ENCODE measurements at regions not wholly inside any gene's neighbourhood (a gene's known extent, or its start where the extent isn't known, plus 50 kb on each side); places are given as distances from the start of the nearest gene placed in this dataset.
"Not testable (repeated sequence)": the region's sequence is repeated elsewhere in the genome, so short reads cannot be mapped to it uniquely, and the experiment has no call there.

GRCh38 chr4:128452415-128452814 is 164.8 kb upstream of the PGRMC2 start:
- peak overlapping the region; percentile 66 for H3K27ac ChIP-seq (ENCODE audit: low read depth, low read length)
- peak overlapping the region in 1 of 3 donors; percentile 4 for H3K4me3 ChIP-seq (ENCODE audit: low read length in 3 of 3)
- no peaks in the 10 kb centered on the region for H3K36me3 ChIP-seq (ENCODE audit: control insufficient read depth in 3 of 3, insufficient read depth in 3 of 3, low read length in 3 of 3)
- H3K9me3 ChIP-seq (ENCODE audit: control insufficient read depth in 3 of 3, low read length in 3 of 3) = no peaks in the 10 kb centered on the region
- H3K9ac ChIP-seq (ENCODE audit: low read depth in 1 of 3, low read length in 3 of 3) = peak overlapping the region in 1 of 3 donors; percentile 16
- H3K27me3 ChIP-seq (ENCODE audit: control insufficient read depth in 3 of 3, insufficient read depth in 3 of 3, low read length in 3 of 3) = no peaks in the 10 kb centered on the region
- peaks cover 8 to 42% (median 18%) of the 10 kb centered on the region in 3 donors for H3K4me1 ChIP-seq (ENCODE audit: control insufficient read depth in 3 of 3, insufficient read depth in 3 of 3, low read length in 3 of 3)

DNA sequence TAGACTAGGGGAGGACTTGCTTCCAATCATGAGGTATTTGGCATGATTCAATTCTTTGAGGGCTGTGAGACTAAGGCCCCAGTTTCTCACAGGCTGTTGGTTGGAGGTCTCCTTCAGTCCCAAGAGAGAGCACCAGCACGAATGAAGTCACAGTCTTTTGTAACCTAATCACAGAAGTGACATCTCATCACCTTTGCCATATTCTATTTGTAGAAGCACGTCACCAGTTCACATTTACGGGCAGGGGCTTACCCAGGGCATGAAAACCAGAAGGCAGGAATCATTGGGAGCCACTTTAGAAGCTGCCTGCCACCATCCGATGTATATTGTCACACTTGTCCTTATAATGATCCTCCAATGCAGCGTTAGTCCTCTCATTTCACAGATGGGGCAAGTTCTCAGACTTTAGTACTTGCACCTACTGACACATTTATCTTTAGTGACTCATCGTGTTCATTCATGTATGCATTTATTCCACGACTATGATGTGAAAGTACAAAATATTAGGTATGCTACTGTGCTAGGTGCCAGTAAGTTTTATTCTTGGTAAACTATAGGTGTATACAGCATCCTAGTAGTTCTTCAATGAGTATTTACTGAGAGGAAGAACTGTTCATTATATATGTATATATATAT is 163.8 kb upstream of the PGRMC2 start:
- no peaks in the 10 kb centered on the region for H3K9me3 ChIP-seq (ENCODE audit: control insufficient read depth in 3 of 3, low read length in 3 of 3)
- peak overlapping the region in 1 of 3 donors; percentile 6 for H3K4me3 ChIP-seq (ENCODE audit: low read length in 3 of 3)
- no peaks in the 10 kb centered on the region for H3K36me3 ChIP-seq (ENCODE audit: control insufficient read depth in 3 of 3, insufficient read depth in 3 of 3, low read length in 3 of 3)
- H3K4me1 ChIP-seq (ENCODE audit: control insufficient read depth in 3 of 3, insufficient read depth in 3 of 3, low read length in 3 of 3) = peaks cover 8 to 37% (median 18%) of the 10 kb centered on the region in 3 donors
- no peaks in the 10 kb centered on the region for H3K27me3 ChIP-seq (ENCODE audit: control insufficient read depth in 3 of 3, insufficient read depth in 3 of 3, low read length in 3 of 3)
- H3K9ac ChIP-seq (ENCODE audit: low read depth in 1 of 3, low read length in 3 of 3) = no peak overlapping the region
- peak overlapping the region; percentile 71 for H3K27ac ChIP-seq (ENCODE audit: low read depth, low read length)

DNA sequence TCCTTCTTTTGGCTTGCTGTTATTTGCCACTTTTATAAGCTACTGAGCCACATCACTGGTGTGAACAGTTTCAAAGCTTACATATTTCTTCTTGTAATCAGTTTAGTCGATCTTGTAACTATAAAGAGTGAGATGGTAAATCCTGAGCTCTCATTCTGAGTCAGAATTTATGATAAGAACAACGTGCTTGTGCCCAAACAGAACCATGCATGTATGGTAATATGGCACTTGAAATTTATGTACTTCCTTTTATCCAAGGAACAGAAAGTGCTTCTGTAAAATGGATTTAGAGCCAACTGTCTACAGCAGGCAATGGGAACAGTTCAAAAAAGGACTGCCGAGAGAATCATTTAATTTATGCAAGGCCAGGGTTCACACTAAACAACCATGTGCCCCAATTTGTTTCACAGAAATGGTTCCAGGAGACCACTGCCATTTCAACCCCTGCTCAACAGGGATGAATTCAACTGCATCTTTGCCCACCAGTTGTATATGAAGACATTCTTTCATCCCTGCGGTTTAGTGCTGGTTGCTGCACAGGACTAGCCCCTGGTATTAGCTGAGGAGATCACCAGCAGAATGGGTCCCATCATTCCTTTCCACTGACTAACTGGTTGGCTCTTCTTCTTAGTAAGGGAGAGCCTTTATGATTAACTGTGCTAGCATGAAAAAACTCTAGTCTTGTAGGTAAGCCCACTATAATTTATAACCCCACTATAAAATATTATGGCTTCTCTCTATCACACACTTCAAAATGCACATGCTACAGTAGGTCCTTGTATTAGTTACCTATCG is 162.9 kb upstream of the PGRMC2 start:
- no peaks in the 10 kb centered on the region for H3K27me3 ChIP-seq (ENCODE audit: control insufficient read depth in 3 of 3, insufficient read depth in 3 of 3, low read length in 3 of 3)
- no peak overlapping the region for H3K9ac ChIP-seq (ENCODE audit: low read depth in 1 of 3, low read length in 3 of 3)
- peaks cover 8 to 29% (median 18%) of the 10 kb centered on the region in 3 donors for H3K4me1 ChIP-seq (ENCODE audit: control insufficient read depth in 3 of 3, insufficient read depth in 3 of 3, low read length in 3 of 3)
- H3K36me3 ChIP-seq (ENCODE audit: control insufficient read depth in 3 of 3, insufficient read depth in 3 of 3, low read length in 3 of 3) = no peaks in the 10 kb centered on the region
- no peak overlapping the region for H3K4me3 ChIP-seq (ENCODE audit: low read length in 3 of 3)
- no peaks in the 10 kb centered on the region for H3K9me3 ChIP-seq (ENCODE audit: control insufficient read depth in 3 of 3, low read length in 3 of 3)
- peak overlapping the region; percentile 71 for H3K27ac ChIP-seq (ENCODE audit: low read depth, low read length)

DNA sequence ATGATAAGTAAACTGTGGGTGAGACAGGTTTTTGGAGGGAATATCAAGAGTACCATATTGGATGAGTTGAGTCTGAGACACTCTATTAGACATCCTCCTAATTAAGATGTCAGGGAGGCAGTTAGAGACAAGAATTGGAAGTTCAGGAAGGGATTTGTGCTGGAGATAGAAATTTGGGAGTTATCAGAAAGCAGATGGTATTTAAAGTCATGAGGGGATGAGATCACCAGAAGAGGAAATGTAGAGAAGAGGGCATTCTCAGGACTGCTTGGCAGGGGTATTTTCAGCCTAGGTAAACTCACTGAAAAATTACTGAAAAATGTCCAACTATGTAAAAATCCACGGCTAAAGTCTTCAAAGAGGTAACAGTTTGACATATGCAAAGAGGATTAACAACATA is 161.6 kb upstream of the PGRMC2 start:
- H3K36me3 ChIP-seq (ENCODE audit: control insufficient read depth in 3 of 3, insufficient read depth in 3 of 3, low read length in 3 of 3) = no peaks in the 10 kb centered on the region
- peaks cover 3 to 22% (median 18%) of the 10 kb centered on the region in 3 donors for H3K4me1 ChIP-seq (ENCODE audit: control insufficient read depth in 3 of 3, insufficient read depth in 3 of 3, low read length in 3 of 3)
- H3K4me3 ChIP-seq (ENCODE audit: low read length in 3 of 3) = no peak overlapping the region

DNA sequence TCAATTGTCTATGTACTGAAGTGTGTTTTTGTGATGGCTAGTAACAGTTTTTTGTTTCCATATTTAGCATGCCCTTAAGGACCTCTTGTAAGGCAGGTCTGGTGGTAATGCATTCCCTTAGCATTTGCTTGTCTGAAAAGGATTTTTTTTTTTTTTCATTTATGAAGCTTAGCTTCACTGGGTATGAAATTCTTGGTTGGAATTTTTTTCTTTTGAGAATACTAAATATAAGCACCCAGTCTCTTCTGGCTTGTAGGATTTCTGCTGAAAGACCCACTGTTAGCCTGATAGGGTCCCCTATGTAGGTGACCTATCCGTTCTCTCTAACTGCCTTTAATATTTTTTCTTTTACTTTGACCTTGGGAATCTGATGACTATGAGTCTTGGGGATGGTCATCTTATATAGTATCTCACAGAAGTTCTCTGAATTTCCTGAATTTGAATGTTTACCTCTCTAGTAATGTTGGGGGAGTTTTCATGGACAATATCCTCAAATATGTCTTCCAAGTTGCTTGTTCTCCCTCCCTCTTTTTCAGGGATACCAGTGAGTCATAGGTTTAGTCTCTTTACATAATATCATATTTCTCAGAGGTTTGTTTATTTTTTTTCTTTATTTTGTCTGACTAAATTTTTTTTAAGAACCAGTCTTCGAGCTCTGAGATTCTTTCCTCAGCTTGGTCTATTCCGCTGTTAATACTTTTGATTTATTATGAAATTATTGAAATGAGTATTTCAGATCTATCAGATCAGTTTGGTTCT is 157.1 kb upstream of the PGRMC2 start:
- Histone ChIP-seq H3K9me3 (ENCODE audit: control insufficient read depth in 3 of 3, low read length in 3 of 3) (peaks cover 0 to 3% (median 3%) of the 10 kb centered on the region in 3 donors), H3K9ac (ENCODE audit: low read depth in 1 of 3, low read length in 3 of 3) (no peak overlapping the region), H3K27me3 (ENCODE audit: control insufficient read depth in 3 of 3, insufficient read depth in 3 of 3, low read length in 3 of 3) (no peaks in the 10 kb centered on the region), H3K36me3 (ENCODE audit: control insufficient read depth in 3 of 3, insufficient read depth in 3 of 3, low read length in 3 of 3) (no peaks in the 10 kb centered on the region), H3K4me1 (ENCODE audit: control insufficient read depth in 3 of 3, insufficient read depth in 3 of 3, low read length in 3 of 3) (no peaks in the 10 kb centered on the region), H3K4me3 (ENCODE audit: low read length in 3 of 3) (no peak overlapping the region), H3K27ac (ENCODE audit: low read depth, low read length) (no peak overlapping the region)

More for the DNA sequence above, 161.6 kb upstream of the PGRMC2 start:
- Histone ChIP-seq H3K9ac (ENCODE audit: low read depth in 1 of 3, low read length in 3 of 3) (no peak overlapping the region), H3K27me3 (ENCODE audit: control insufficient read depth in 3 of 3, insufficient read depth in 3 of 3, low read length in 3 of 3) (no peaks in the 10 kb centered on the region), H3K27ac (ENCODE audit: low read depth, low read length) (no peak overlapping the region), H3K9me3 (ENCODE audit: control insufficient read depth in 3 of 3, low read length in 3 of 3) (peaks cover 0 to 3% (median 3%) of the 10 kb centered on the region in 3 donors)

DNA sequence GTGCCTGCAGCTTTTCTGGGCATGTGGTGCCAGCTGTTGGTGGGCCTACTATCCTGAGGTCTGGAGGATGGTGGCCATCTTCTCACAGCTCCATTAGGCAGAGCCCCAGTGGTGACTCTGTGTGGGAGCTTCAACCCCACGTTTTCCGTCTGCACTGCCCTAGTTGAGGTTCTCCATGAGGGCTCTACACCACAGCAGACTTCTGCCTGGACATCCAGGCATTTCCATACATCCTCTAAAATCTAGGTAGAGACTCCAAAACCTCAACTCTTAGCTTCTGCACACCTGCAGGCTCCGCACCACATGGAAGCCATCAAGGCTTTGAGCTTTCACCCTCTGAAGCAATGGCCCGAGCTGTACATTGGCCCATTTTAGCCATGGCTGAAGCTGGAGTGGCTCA is 153.3 kb upstream of the PGRMC2 start:
- Histone ChIP-seq H3K4me3 (ENCODE audit: low read length in 3 of 3) (no peak overlapping the region), H3K27me3 (ENCODE audit: control insufficient read depth in 3 of 3, insufficient read depth in 3 of 3, low read length in 3 of 3) (no peaks in the 10 kb centered on the region), H3K27ac (ENCODE audit: low read depth, low read length) (no peak overlapping the region), H3K9me3 (ENCODE audit: control insufficient read depth in 3 of 3, low read length in 3 of 3) (peaks cover 0 to 3% (median 3%) of the 10 kb centered on the region in 3 donors), H3K4me1 (ENCODE audit: control insufficient read depth in 3 of 3, insufficient read depth in 3 of 3, low read length in 3 of 3) (no peaks in the 10 kb centered on the region), H3K36me3 (ENCODE audit: control insufficient read depth in 3 of 3, insufficient read depth in 3 of 3, low read length in 3 of 3) (no peaks in the 10 kb centered on the region), H3K9ac (ENCODE audit: low read depth in 1 of 3, low read length in 3 of 3) (no peak overlapping the region)

DNA sequence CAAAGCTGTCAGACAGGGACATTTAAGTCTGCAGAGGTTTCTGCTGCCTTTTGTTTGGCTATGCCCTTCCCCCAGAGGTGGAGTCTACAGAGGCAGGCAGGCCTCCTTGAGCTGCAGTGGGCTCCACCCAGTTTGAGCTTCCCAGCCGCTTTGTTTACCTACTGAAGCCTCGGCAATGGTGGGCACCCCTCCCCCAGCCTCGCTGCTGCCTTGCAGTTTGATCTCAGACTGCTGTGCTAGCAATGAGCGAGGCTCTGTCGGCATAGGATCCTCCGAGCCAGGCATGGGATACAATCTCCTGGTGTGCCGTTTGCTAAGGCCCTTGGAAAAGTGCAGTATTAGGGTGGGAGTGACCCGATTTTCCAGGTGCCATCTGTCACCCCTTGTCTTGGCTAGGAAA is 149.4 kb upstream of the PGRMC2 start:
- not testable (repeated sequence) for H3K36me3 ChIP-seq (ENCODE audit: control insufficient read depth in 3 of 3, insufficient read depth in 3 of 3, low read length in 3 of 3); H3K4me3 ChIP-seq (ENCODE audit: low read length in 3 of 3); H3K9ac ChIP-seq (ENCODE audit: low read depth in 1 of 3, low read length in 3 of 3); H3K27me3 ChIP-seq (ENCODE audit: control insufficient read depth in 3 of 3, insufficient read depth in 3 of 3, low read length in 3 of 3); H3K27ac ChIP-seq (ENCODE audit: low read depth, low read length); H3K4me1 ChIP-seq (ENCODE audit: control insufficient read depth in 3 of 3, insufficient read depth in 3 of 3, low read length in 3 of 3); H3K9me3 ChIP-seq (ENCODE audit: control insufficient read depth in 3 of 3, low read length in 3 of 3)

DNA sequence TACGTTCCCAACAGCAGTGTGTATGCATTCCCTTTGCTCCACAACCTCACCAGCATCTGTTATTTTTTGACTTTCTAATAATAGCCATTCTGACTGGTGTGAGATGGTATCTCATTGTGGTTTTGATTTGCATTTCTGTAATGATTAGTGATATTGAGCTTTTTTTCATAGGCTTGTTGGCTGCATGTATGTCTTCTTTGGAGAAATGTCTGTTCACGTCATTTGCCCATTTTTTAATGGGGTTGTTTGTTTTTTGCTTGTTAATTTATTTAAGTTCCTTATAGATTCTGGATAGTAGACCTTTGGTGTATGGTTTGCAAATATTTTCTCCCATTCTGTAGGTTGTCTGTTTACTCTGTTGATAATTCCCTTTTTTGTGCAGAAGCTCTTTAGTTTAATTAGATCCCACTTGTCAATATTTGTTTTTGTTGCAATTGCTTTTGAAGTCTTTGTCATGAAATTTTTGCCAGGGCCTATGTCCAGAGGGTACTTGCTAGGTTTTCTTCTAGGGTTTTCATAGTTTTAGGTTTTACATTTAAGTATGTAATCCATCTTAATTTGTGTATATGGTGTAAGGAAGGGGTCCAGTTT is 141.5 kb upstream of the PGRMC2 start:
- not testable (repeated sequence) for H3K27me3 ChIP-seq (ENCODE audit: control insufficient read depth in 3 of 3, insufficient read depth in 3 of 3, low read length in 3 of 3); H3K27ac ChIP-seq (ENCODE audit: low read depth, low read length); H3K9me3 ChIP-seq (ENCODE audit: control insufficient read depth in 3 of 3, low read length in 3 of 3); H3K36me3 ChIP-seq (ENCODE audit: control insufficient read depth in 3 of 3, insufficient read depth in 3 of 3, low read length in 3 of 3); H3K4me3 ChIP-seq (ENCODE audit: low read length in 3 of 3); H3K4me1 ChIP-seq (ENCODE audit: control insufficient read depth in 3 of 3, insufficient read depth in 3 of 3, low read length in 3 of 3); H3K9ac ChIP-seq (ENCODE audit: low read depth in 1 of 3, low read length in 3 of 3)

GRCh38 chr4:128428397-128428796 is 140.8 kb upstream of the PGRMC2 start:
- H3K9me3 ChIP-seq (ENCODE audit: control insufficient read depth in 3 of 3, low read length in 3 of 3) = no peaks in the 10 kb centered on the region
- peak overlapping the region; percentile 43 for H3K27ac ChIP-seq (ENCODE audit: low read depth, low read length)
- H3K4me1 ChIP-seq (ENCODE audit: control insufficient read depth in 3 of 3, insufficient read depth in 3 of 3, low read length in 3 of 3) = peaks cover 2 to 7% (median 4%) of the 10 kb centered on the region in 3 donors
- H3K27me3 ChIP-seq (ENCODE audit: control insufficient read depth in 3 of 3, insufficient read depth in 3 of 3, low read length in 3 of 3) = no peaks in the 10 kb centered on the region
- no peak overlapping the region for H3K4me3 ChIP-seq (ENCODE audit: low read length in 3 of 3)
- no peak overlapping the region for H3K9ac ChIP-seq (ENCODE audit: low read depth in 1 of 3, low read length in 3 of 3)
- no peaks in the 10 kb centered on the region for H3K36me3 ChIP-seq (ENCODE audit: control insufficient read depth in 3 of 3, insufficient read depth in 3 of 3, low read length in 3 of 3)

Data from skeletal muscle tissue (tissue), 3 donors.